ENCODE measurements at regions not wholly inside any gene's neighbourhood (a gene's known extent, or its start where the extent isn't known, plus 50 kb on each side); places are given as distances from the start of the nearest gene placed in this dataset.

- no peak for DNase-seq (ENCODE audit: low read depth, low spot score)
These were observed 995.7 kb downstream of the TYW1 start for GRCh38 chr7:67992287-67992686.

GRCh38 chr7:68005992-68006391, 1009.4 kb downstream of the TYW1 start:
- DNase-seq (ENCODE audit: low read depth, low spot score) = no peak

GRCh38 chr7:68006619-68007018, 1010.0 kb downstream of the TYW1 start:
- DNase-seq (ENCODE audit: low read depth, low spot score) = no peak

- DNase-seq (ENCODE audit: low read depth, low spot score) = no peak
These were observed 1013.1 kb downstream of the TYW1 start for GRCh38 chr7:68009716-68010115.

- DNase-seq (ENCODE audit: low read depth, low spot score) = no peak
These were observed 1017.6 kb downstream of the TYW1 start for GRCh38 chr7:68014031-68014736.

- no peak for DNase-seq (ENCODE audit: low read depth, low spot score)
These were observed 1018.7 kb downstream of the TYW1 start for GRCh38 chr7:68015122-68015977.

GRCh38 chr7:68015978-68016532, 1019.4 kb downstream of the TYW1 start:
- DNase-seq (ENCODE audit: low read depth, low spot score) = no peak

- no peak for DNase-seq (ENCODE audit: low read depth, low spot score)
These were observed 1023.5 kb downstream of the TYW1 start for GRCh38 chr7:68020102-68020501.

- no peak for DNase-seq (ENCODE audit: low read depth, low spot score)
These were observed 1028.7 kb downstream of the TYW1 start for GRCh38 chr7:68025369-68025768.

- DNase-seq (ENCODE audit: low read depth, low spot score) = no peak
These were observed 1033.9 kb downstream of the TYW1 start for GRCh38 chr7:68030530-68030929.

- DNase-seq (ENCODE audit: low read depth, low spot score) = no peak
These were observed 1034.7 kb downstream of the TYW1 start for GRCh38 chr7:68031180-68031943.

GRCh38 chr7:68038621-68039314, 1042.1 kb downstream of the TYW1 start:
- no peak for DNase-seq (ENCODE audit: low read depth, low spot score)

- no peak for DNase-seq (ENCODE audit: low read depth, low spot score)
These were observed 1044.9 kb downstream of the TYW1 start for GRCh38 chr7:68041554-68041953.

GRCh38 chr7:68043546-68043945, 1046.9 kb downstream of the TYW1 start:
- DNase-seq (ENCODE audit: low read depth, low spot score) = no peak

GRCh38 chr7:68050627-68051026, 1054.0 kb downstream of the TYW1 start:
- DNase-seq (ENCODE audit: low read depth, low spot score) = no peak

GRCh38 chr7:68058014-68058413, 1061.4 kb downstream of the TYW1 start:
- DNase-seq (ENCODE audit: low read depth, low spot score) = no peak

GRCh38 chr7:68063171-68063570, 1066.5 kb downstream of the TYW1 start:
- no peak for DNase-seq (ENCODE audit: low read depth, low spot score)

- DNase-seq (ENCODE audit: low read depth, low spot score) = no peak
These were observed 1068.9 kb downstream of the TYW1 start for GRCh38 chr7:68065581-68065980.

- no peak for DNase-seq (ENCODE audit: low read depth, low spot score)
These were observed 1071.2 kb downstream of the TYW1 start for GRCh38 chr7:68067845-68068244.

- no peak for DNase-seq (ENCODE audit: low read depth, low spot score)
These were observed 1074.4 kb downstream of the TYW1 start for GRCh38 chr7:68070992-68071391.

GRCh38 chr7:68073701-68074100, 1077.1 kb downstream of the TYW1 start:
- DNase-seq (ENCODE audit: low read depth, low spot score) = no peak
